ENCODE measurements at regions not wholly inside any gene's neighbourhood (a gene's known extent, or its start where the extent isn't known, plus 50 kb on each side); places are given as distances from the start of the nearest gene placed in this dataset.

GRCh38 chr12:19010726-19011125, 118.8 kb upstream of the PLEKHA5 start:
- no peak for DNase-seq (ENCODE audit: low read depth in 1 of 2, low spot score in 1 of 2)
- no peaks in the 10 kb centered on the region for H3K9me3 ChIP-seq
- H3K27ac ChIP-seq: no peak overlapping the region
- ChIA-PET CTCF (interaction anchor here (1.2 kb wide), 1 partner anchor 212 kb away, joined by 3 read pairs; no protein-coding TSS in a partner anchor), POLR2A (no interaction called here)
- no peak overlapping the region for H3K4me3 ChIP-seq
- FAIRE-seq: no peak
- H3K4me1 ChIP-seq: 0 out of 3 replicates have a peak, but pooled peaks cover 6% of the 10 kb centered on the region
- ATAC-seq: no peak
- TF ChIP-seq CTCF (IDR thresholded peaks at IDR 0.05) (no peak), RNF2 (IDR thresholded peaks at IDR 0.05; ENCODE audit: borderline replicate concordance, low read depth) (no peak), POLR2A (IDR thresholded peaks at IDR 0.05; ENCODE audit: low read length) (no peak), PHF8 (IDR thresholded peaks at IDR 0.05; ENCODE audit: borderline replicate concordance, low read depth) (no peak), ZFP36 (IDR thresholded peaks at IDR 0.05; ENCODE audit: borderline replicate concordance, partially characterized antibody) (no peak), RAD21 (conservative IDR thresholded peaks at IDR 0.05 in 1 of 2, IDR thresholded peaks at IDR 0.05 in 1 of 2) (no peak), MYC (IDR thresholded peaks at IDR 0.05; ENCODE audit: borderline replicate concordance, low read length) (no peak), JUN (IDR thresholded peaks at IDR 0.05) (no peak), HES2 (IDR thresholded peaks at IDR 0.05) (no peak), PBX3 (IDR thresholded peaks at IDR 0.05) (no peak), EHF (CRISPR knock-in tag; IDR thresholded peaks at IDR 0.05) (no peak), EHMT2 (IDR thresholded peaks at IDR 0.05; ENCODE audit: low read depth) (no peak), CBX8 (IDR thresholded peaks at IDR 0.05) (no peak)
- WGBS (ENCODE audit: missing lambda C conversion rate): 75% methylated on average over 10 of the region's 10 CpGs
- no peak overlapping the region for H3K4me2 ChIP-seq

DNA sequence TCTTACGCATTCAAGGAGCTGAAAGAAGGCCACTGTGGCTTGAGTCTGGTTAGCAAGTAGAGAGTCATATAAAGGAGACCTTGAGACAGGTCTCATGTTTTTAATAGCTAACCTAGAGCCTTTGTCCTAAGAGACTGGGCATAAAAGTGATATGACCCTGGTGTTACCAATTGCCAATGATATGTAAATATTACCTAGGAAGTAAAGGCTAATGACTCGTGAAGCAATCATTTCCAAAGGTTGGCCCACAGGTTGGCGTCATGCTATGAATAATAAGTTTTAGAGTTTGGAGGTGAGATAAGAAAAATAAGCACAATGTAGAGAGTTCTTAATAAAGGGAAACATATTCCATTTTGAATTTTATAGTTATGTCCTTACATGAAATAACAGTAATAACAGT, 116.6 kb upstream of the PLEKHA5 start:
- no peak for FAIRE-seq
- TF ChIP-seq PBX3 (IDR thresholded peaks at IDR 0.05) (no peak), POLR2AphosphoS2 (conservative IDR thresholded peaks at IDR 0.05; ENCODE audit: low read length) (no peak), ZNF302 (CRISPR knock-in tag; IDR thresholded peaks at IDR 0.05) (no peak), MAX (IDR thresholded peaks at IDR 0.05) (no peak), HMGXB4 (CRISPR knock-in tag; IDR thresholded peaks at IDR 0.05; ENCODE audit: borderline replicate concordance) (no peak), USF2 (IDR thresholded peaks at IDR 0.05) (no peak), RFX5 (IDR thresholded peaks at IDR 0.05) (no peak), NPAS2 (CRISPR knock-in tag; IDR thresholded peaks at IDR 0.05; ENCODE audit: borderline replicate concordance) (no peak), ZFP36 (IDR thresholded peaks at IDR 0.05; ENCODE audit: borderline replicate concordance, partially characterized antibody) (no peak), SMC3 (IDR thresholded peaks at IDR 0.05) (no peak)
- Histone ChIP-seq H3K4me3 (no peak overlapping the region), H3K9me3 (no peaks in the 10 kb centered on the region), H3K4me2 (no peak overlapping the region), H3K27ac (no peak overlapping the region), H3K4me1 (0 out of 3 replicates have a peak, but pooled peaks cover 3% of the 10 kb centered on the region)
- CTCF ChIA-PET: no interaction called here
- no peak for ATAC-seq
- 57% methylated on average over 3 of the region's 3 CpGs for WGBS (ENCODE audit: missing lambda C conversion rate)
- POLR2A ChIA-PET: no interaction called here
- DNase-seq (ENCODE audit: low read depth in 1 of 2, low spot score in 1 of 2): no peak

All from A549 (cell line).